RWPE2 (cell line): ENCODE measurements at regions not wholly inside any gene's neighbourhood (a gene's known extent, or its start where the extent isn't known, plus 50 kb on each side); places are given as distances from the start of the nearest gene placed in this dataset.

Source experiments
- ATAC-seq: fragments of 200-7000 bp; cut with Tn5 transposase; 3 replicates; pipeline ENCODE4 v1.9.1; 2021; ENCODE audit warnings: low read depth
- DNase-seq: peaks from one replicate; pipeline ENCODE4 v3.0.0-alpha.2; 2020; ENCODE audit warnings: low spot score
- H3K27ac ChIP-seq: fragments of 450-650 bp; 2 replicates; pipeline ENCODE4 v1.5.1; 2017; ENCODE audit warnings: mild to moderate bottlenecking; ENCODE audit not compliant: poor library complexity, severe bottlenecking
- H3K27me3 ChIP-seq: fragments of 250-450 bp; sonication (Bioruptor Pico); 2 replicates; pipeline ENCODE4 v1.5.1; 2021; ENCODE audit warnings: mild to moderate bottlenecking, moderate library complexity; ENCODE audit not compliant: insufficient read depth, poor library complexity, severe bottlenecking
- H3K36me3 ChIP-seq: fragments of 250-450 bp; sonication (Bioruptor Pico); 2 replicates; pipeline ENCODE4 v1.5.1; 2020; ENCODE audit warnings: low read depth, mild to moderate bottlenecking, moderate library complexity
- H3K4me1 ChIP-seq: fragments of 250-450 bp; sonication (Bioruptor Pico); 2 replicates; pipeline ENCODE4 v1.5.1; 2021; ENCODE audit warnings: mild to moderate bottlenecking, moderate library complexity; ENCODE audit not compliant: insufficient read depth, poor library complexity, severe bottlenecking
- H3K4me3 ChIP-seq: fragments of 250-450 bp; sonication (Bioruptor Pico); 2 replicates; pipeline ENCODE4 v1.5.1; 2021; ENCODE audit warnings: mild to moderate bottlenecking, moderate library complexity; ENCODE audit not compliant: severe bottlenecking
- H3K9me3 ChIP-seq: fragments of 250-450 bp; sonication (Bioruptor Pico); 2 replicates; pipeline ENCODE4 v1.5.1; 2021; ENCODE audit warnings: mild to moderate bottlenecking, moderate library complexity; ENCODE audit not compliant: severe bottlenecking
- CTCF ChIP-seq: fragments of 450-650 bp; IDR thresholded peaks from one replicate; pipeline ENCODE4 v1.5.1; 2017; ENCODE audit warnings: mild to moderate bottlenecking, moderate library complexity; ENCODE audit not compliant: poor library complexity, severe bottlenecking

- TF ChIP-seq CTCF = no peak
- Histone ChIP-seq H3K9me3 (no peaks in the 10 kb centered on the region), H3K36me3 (no peaks in the 10 kb centered on the region), H3K4me3 (no peak overlapping the region), H3K27me3 (peaks cover 9% of the 10 kb centered on the region), H3K4me1 (no peaks in the 10 kb centered on the region), H3K27ac (no peak overlapping the region)
- ATAC-seq (no peak), DNase-seq (no peak)
These were observed 238.7 kb upstream of the ELAC2 start for GRCh38 chr17:13256545-13256944.

GRCh38 chr17:13253733-13254410 is 236.0 kb upstream of the ELAC2 start:
- H3K4me3 ChIP-seq = no peak overlapping the region
- H3K4me1 ChIP-seq = no peaks in the 10 kb centered on the region
- TF ChIP-seq CTCF = no peak
- H3K27me3 ChIP-seq = peaks cover 9% of the 10 kb centered on the region
- no peaks in the 10 kb centered on the region for H3K9me3 ChIP-seq
- no peaks in the 10 kb centered on the region for H3K36me3 ChIP-seq
- H3K27ac ChIP-seq = no peak overlapping the region
- ATAC-seq (no peak), DNase-seq (no peak)

GRCh38 chr17:13244513-13244912 is 226.7 kb upstream of the ELAC2 start:
- TF ChIP-seq CTCF = no peak
- no peak overlapping the region for H3K4me3 ChIP-seq
- no peaks in the 10 kb centered on the region for H3K9me3 ChIP-seq
- ATAC-seq = no peak
- H3K36me3 ChIP-seq = no peaks in the 10 kb centered on the region
- no peak overlapping the region for H3K27ac ChIP-seq
- H3K27me3 ChIP-seq = peaks cover 15% of the 10 kb centered on the region
- no peaks in the 10 kb centered on the region for H3K4me1 ChIP-seq
- no peak for DNase-seq

- no peaks in the 10 kb centered on the region for H3K9me3 ChIP-seq
- H3K27ac ChIP-seq = no peak overlapping the region
- H3K36me3 ChIP-seq = no peaks in the 10 kb centered on the region
- H3K4me1 ChIP-seq = no peaks in the 10 kb centered on the region
- no peak for TF ChIP-seq CTCF
- DNase-seq (no peak), ATAC-seq (no peak)
- H3K4me3 ChIP-seq = no peak overlapping the region
- peaks cover 14% of the 10 kb centered on the region for H3K27me3 ChIP-seq
These were observed 225.8 kb upstream of the ELAC2 start for GRCh38 chr17:13243585-13243984.

GRCh38 chr17:13240851-13241250 is 223.0 kb upstream of the ELAC2 start:
- H3K4me1 ChIP-seq = no peaks in the 10 kb centered on the region
- no peaks in the 10 kb centered on the region for H3K36me3 ChIP-seq
- ATAC-seq (no peak), DNase-seq (no peak)
- no peak overlapping the region for H3K27ac ChIP-seq
- H3K27me3 ChIP-seq = peaks cover 6% of the 10 kb centered on the region
- no peak overlapping the region for H3K4me3 ChIP-seq
- H3K9me3 ChIP-seq = no peaks in the 10 kb centered on the region
- TF ChIP-seq CTCF = no peak
